Bronchial epithelial cell (primary cell): ENCODE measurements at regions not wholly inside any gene's neighbourhood (a gene's known extent, or its start where the extent isn't known, plus 50 kb on each side); places are given as distances from the start of the nearest gene placed in this dataset.

Source experiments
- DNase-seq: peaks from one replicate; pipeline ENCODE4 v3.0.0-alpha.2; 2010; ENCODE audit warnings: low read depth
- FAIRE-seq: peaks from 2 replicates; lab custom pipeline; 2011; peaks lifted over from hg19 to GRCh38; lab: Jason Lieb, UNC
- H3K27me3 ChIP-seq: 2 replicates; pipeline ENCODE4 v1.5.1; 2011; ENCODE audit warnings: low read length; ENCODE audit not compliant: control insufficient read depth, insufficient read depth
- H3K36me3 ChIP-seq: 2 replicates; pipeline ENCODE4 v1.5.1; 2011; ENCODE audit warnings: low read length; ENCODE audit not compliant: control insufficient read depth, insufficient read depth
- H3K4me3 ChIP-seq: 2 replicates; pipeline ENCODE4 v1.5.1; 2011; ENCODE audit warnings: mild to moderate bottlenecking, low read depth, low read length, control low read depth
- TF ChIP-seq, protein P1 (sequence below): IDR thresholded peaks from 2 replicates; pipeline ENCODE4 v1.5.1; 2011; ENCODE audit warnings: mild to moderate bottlenecking, moderate library complexity, low read length, control low read depth, inconsistent platforms; ENCODE audit not compliant: insufficient read depth, severe bottlenecking

DNA sequence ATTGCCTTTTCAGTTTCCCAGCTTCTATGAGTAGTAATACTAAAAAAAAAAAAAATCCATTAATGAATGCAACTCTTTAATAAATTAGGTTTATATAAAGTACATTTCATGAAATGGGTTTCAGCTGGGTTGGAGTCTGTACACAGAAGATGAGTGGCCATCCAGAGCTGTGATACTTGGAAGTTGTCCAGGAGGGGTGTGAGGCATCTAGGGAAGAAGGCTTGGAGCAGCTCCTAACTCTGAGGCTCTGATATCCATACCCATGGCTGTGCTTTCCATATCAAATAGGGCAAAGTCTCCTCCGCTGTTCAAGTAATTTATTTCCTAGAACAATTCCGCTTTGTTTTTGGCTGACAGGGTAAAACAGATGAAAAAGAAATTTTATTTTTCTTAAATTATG is 423.3 kb upstream of the TENM3 start:
- Histone ChIP-seq H3K4me3 (no peak overlapping the region), H3K27me3 (no peaks in the 10 kb centered on the region), H3K36me3 (no peaks in the 10 kb centered on the region)
- DNase-seq: no peak
- FAIRE-seq: no peak
- TF ChIP-seq, protein P1, sequence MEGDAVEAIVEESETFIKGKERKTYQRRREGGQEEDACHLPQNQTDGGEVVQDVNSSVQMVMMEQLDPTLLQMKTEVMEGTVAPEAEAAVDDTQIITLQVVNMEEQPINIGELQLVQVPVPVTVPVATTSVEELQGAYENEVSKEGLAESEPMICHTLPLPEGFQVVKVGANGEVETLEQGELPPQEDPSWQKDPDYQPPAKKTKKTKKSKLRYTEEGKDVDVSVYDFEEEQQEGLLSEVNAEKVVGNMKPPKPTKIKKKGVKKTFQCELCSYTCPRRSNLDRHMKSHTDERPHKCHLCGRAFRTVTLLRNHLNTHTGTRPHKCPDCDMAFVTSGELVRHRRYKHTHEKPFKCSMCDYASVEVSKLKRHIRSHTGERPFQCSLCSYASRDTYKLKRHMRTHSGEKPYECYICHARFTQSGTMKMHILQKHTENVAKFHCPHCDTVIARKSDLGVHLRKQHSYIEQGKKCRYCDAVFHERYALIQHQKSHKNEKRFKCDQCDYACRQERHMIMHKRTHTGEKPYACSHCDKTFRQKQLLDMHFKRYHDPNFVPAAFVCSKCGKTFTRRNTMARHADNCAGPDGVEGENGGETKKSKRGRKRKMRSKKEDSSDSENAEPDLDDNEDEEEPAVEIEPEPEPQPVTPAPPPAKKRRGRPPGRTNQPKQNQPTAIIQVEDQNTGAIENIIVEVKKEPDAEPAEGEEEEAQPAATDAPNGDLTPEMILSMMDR: no peak

DNA sequence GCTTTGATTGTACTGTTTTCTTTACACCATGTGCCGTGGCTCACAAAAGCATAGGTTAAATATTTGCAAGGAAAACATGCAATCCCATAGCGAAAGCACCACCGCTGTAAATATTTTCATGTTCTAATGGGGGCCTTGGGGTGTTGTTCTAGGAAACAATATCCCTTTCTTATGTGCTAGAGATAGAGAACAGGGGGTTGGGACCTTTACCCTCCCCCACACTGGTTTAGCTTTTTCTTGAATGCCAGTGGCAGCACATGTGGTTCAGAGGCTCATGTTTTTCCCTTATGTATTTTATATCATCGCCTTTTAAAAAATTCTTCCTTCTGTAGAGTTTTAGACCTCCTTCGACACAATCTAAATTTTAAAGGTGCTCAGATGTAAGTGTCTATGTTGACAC is 422.6 kb upstream of the TENM3 start:
- no peaks in the 10 kb centered on the region for H3K36me3 ChIP-seq
- no peak overlapping the region for H3K4me3 ChIP-seq
- TF ChIP-seq, protein P1: no peak
- FAIRE-seq: no peak
- DNase-seq: no peak
- no peaks in the 10 kb centered on the region for H3K27me3 ChIP-seq

DNA sequence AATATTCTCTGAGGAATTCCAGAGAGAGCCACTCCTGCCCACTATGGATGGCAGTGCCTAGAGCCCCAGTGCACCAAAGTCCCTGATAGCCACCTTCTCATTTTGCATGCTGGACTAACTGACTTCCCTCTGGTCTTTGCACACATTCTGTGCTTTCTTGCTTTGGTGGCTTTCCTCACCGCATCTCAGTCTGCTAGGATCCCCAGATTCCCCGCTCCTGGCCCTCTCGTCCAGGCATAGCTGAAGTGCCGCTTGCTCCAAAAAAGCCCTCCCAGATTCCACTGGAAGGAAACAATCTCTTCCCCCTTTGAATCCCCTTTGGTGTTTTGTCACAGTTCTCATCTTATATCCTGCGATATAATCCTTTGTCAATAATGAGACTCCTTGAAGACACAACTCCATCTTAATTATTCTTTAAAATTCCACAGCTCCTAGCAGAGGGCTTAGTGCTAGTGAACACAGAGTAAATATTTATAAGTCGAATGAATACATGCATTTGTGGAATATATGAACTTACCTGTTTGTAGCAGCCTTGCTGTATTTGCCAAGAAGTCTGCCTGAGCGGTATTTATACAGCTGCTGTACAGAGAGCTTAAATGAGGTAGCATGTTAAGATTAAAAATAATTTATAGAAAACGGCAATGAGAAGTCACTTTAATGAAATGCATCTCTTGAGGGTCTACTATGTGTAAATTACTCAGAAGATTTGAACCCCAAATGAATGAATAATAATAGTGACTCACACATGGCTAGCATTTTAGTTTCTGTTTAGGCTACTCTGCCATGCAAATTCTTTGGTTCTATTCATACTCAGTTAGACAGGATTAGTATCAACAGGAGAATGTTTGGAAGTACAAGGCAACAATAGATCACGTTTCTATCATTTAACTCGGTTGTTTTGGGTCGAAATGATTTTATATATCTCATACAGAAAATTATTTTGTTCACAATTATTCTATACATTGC is 421.9 kb upstream of the TENM3 start:
- DNase-seq (peak; percentile 57), FAIRE-seq (no peak)
- Histone ChIP-seq H3K27me3 (no peaks in the 10 kb centered on the region), H3K36me3 (no peaks in the 10 kb centered on the region), H3K4me3 (no peak overlapping the region)
- TF ChIP-seq, protein P1: no peak

GRCh38 chr4:181822005-181822375 is 421.2 kb upstream of the TENM3 start:
- no peak for FAIRE-seq
- H3K4me3 ChIP-seq: no peak overlapping the region

DNA sequence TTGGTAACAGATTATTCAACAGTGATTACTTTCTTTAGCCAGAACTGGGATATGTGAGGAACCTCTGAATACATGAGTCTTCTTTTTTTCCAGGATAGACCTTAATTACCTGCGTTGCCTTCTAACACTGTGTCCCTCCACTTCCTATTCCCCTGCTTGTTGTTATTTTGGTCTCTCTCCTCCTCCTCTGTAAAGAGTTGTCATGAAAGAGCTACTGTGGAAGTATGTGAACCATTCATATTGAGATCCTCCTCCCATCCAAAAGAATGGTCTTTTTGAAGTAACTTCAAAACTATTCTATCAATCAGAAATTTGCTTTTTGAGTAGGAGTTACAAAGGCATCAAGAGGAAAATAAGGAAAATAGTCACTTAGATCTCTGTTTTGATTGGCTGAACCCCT is 420.0 kb upstream of the TENM3 start:
- no peaks in the 10 kb centered on the region for H3K36me3 ChIP-seq
- H3K27me3 ChIP-seq: no peaks in the 10 kb centered on the region
- FAIRE-seq (no peak), DNase-seq (no peak)
- TF ChIP-seq, protein P1: no peak
- H3K4me3 ChIP-seq: no peak overlapping the region

More at GRCh38 chr4:181822005-181822375, 421.2 kb upstream of the TENM3 start:
- Histone ChIP-seq H3K27me3 (no peaks in the 10 kb centered on the region), H3K36me3 (no peaks in the 10 kb centered on the region)
- DNase-seq: no peak
- TF ChIP-seq, protein P1: no peak
